Neural cell (in vitro differentiated cells): ENCODE measurements at regions not wholly inside any gene's neighbourhood (a gene's known extent, or its start where the extent isn't known, plus 50 kb on each side); places are given as distances from the start of the nearest gene placed in this dataset.
A peak's percentile ranks its signal among the peaks of the same experiment; 100 is the strongest.

Experiments
- H2AFZ ChIP-seq: fragments of 200-600, 300-800 bp; sonication (generic), shearing (Covaris generic); 2 replicates; pipeline ENCODE4 v1.6.0; 2014; ENCODE audit warnings: low read depth, mild to moderate bottlenecking, antibody characterized with exemption, low read length, moderate library complexity
- H3F3A ChIP-seq: fragments of 200-600 bp; shearing (Covaris generic); 2 replicates; pipeline ENCODE4 v1.6.1; 2016; ENCODE audit warnings: mild to moderate bottlenecking, moderate library complexity, mixed read lengths, antibody characterized with exemption, low read length; ENCODE audit not compliant: insufficient read depth, poor library complexity, severe bottlenecking
- H3K27ac ChIP-seq: fragments of 200-600, 300-800 bp; sonication (generic), shearing (Covaris generic); 2 replicates; pipeline ENCODE4 v1.5.1; 2014; ENCODE audit warnings: mild to moderate bottlenecking, low read length, moderate library complexity
- H3K27me3 ChIP-seq: fragments of 300-800, 200-600 bp; sonication (generic), shearing (Covaris generic); 2 replicates; pipeline ENCODE4 v1.6.0; 2014; ENCODE audit warnings: mild to moderate bottlenecking, low read depth, low read length, moderate library complexity; ENCODE audit not compliant: insufficient read depth
- H3K36me3 ChIP-seq: fragments of 300-800, 200-600 bp; sonication (generic), shearing (Covaris generic); 2 replicates; pipeline ENCODE4 v1.5.1; 2014; ENCODE audit warnings: mild to moderate bottlenecking, antibody characterized with exemption, low read length, moderate library complexity; ENCODE audit not compliant: insufficient read depth
- H3K4me2 ChIP-seq: fragments of 300-800, 200-600 bp; sonication (generic), shearing (Covaris generic); 2 replicates; pipeline ENCODE4 v1.6.0; 2014; ENCODE audit warnings: mild to moderate bottlenecking, low read length
- H3K4me3 ChIP-seq: fragments of 300-800, 200-600 bp; sonication (generic), shearing (Covaris generic); 2 replicates; pipeline ENCODE4 v1.5.1; 2014; ENCODE audit warnings: mild to moderate bottlenecking, low read length, moderate library complexity
- H3K79me2 ChIP-seq: fragments of 200-600 bp; shearing (Covaris generic); replicated peaks from 2 replicates; pipeline ENCODE4 v1.6.0; 2014; ENCODE audit warnings: mild to moderate bottlenecking, low read length, moderate library complexity; ENCODE audit not compliant: insufficient read depth
- H3K9ac ChIP-seq: fragments of 300-800, 200-600 bp; sonication (generic), shearing (Covaris generic); 2 replicates; pipeline ENCODE4 v1.6.1; 2016; ENCODE audit warnings: mild to moderate bottlenecking, low read length, mixed read lengths
- H3K9me2 ChIP-seq: fragments of 200-600 bp; shearing (Covaris generic); 2 replicates; pipeline ENCODE4 v1.6.1; 2016; ENCODE audit warnings: mild to moderate bottlenecking, low read length, mixed read lengths; ENCODE audit not compliant: insufficient read depth
- H3K9me3 ChIP-seq: fragments of 200-600, 300-800 bp; sonication (generic), shearing (Covaris generic); 2 replicates; pipeline ENCODE4 v1.6.1; 2016; ENCODE audit warnings: mild to moderate bottlenecking, mixed run types, low read length, moderate library complexity, mixed read lengths
- H4K20me1 ChIP-seq: fragments of 200-600 bp; shearing (Covaris generic); 2 replicates; pipeline ENCODE4 v1.6.1; 2016; ENCODE audit warnings: mild to moderate bottlenecking, mixed run types; ENCODE audit not compliant: insufficient read depth
- EP300 ChIP-seq: fragments of 450-650 bp; conservative IDR thresholded peaks from 2 replicates; pipeline ENCODE4 v1.6.1; 2014; ENCODE audit warnings: antibody characterized with exemption, mild to moderate bottlenecking, moderate library complexity; ENCODE audit not compliant: poor library complexity, severe bottlenecking
- EZH2 ChIP-seq: fragments of 200-600, 300-800 bp; shearing (Covaris generic), sonication (generic); IDR thresholded peaks from 2 replicates; pipeline ENCODE4 v1.6.1; 2014; ENCODE audit warnings: antibody characterized with exemption, low read length, borderline replicate concordance, mild to moderate bottlenecking; ENCODE audit not compliant: insufficient read depth, poor library complexity, severe bottlenecking
- MXI1 ChIP-seq: fragments of 450-650 bp; conservative IDR thresholded peaks from 2 replicates; pipeline ENCODE4 v1.6.1; 2014; ENCODE audit warnings: antibody characterized with exemption, mild to moderate bottlenecking; ENCODE audit not compliant: poor library complexity, severe bottlenecking
- POLR2AphosphoS5 ChIP-seq: IDR thresholded peaks from 2 replicates; pipeline ENCODE4 v1.6.1; 2012
- RAD21 ChIP-seq: fragments of 450-650 bp; conservative IDR thresholded peaks from 2 replicates; pipeline ENCODE4 v1.6.1; 2014; ENCODE audit warnings: antibody characterized with exemption, mild to moderate bottlenecking, moderate library complexity
- SMC3 ChIP-seq: fragments of 450-650 bp; conservative IDR thresholded peaks from 2 replicates; pipeline ENCODE4 v1.6.1; 2014; ENCODE audit warnings: antibody characterized with exemption, mild to moderate bottlenecking, moderate library complexity; ENCODE audit not compliant: poor library complexity
- TAF1 ChIP-seq: IDR thresholded peaks from 2 replicates; pipeline ENCODE4 v1.6.1; 2012; ENCODE audit warnings: low read depth
- TF ChIP-seq, protein P1 (sequence below): fragments of 450-650 bp; IDR thresholded peaks from 2 replicates; pipeline ENCODE4 v1.5.1; 2014; ENCODE audit warnings: antibody characterized with exemption, mild to moderate bottlenecking, moderate library complexity; ENCODE audit not compliant: poor library complexity, severe bottlenecking
- TF ChIP-seq, protein P2 (sequence below): IDR thresholded peaks from 2 replicates; pipeline ENCODE4 v1.6.1; 2012; ENCODE audit warnings: borderline replicate concordance

DNA sequence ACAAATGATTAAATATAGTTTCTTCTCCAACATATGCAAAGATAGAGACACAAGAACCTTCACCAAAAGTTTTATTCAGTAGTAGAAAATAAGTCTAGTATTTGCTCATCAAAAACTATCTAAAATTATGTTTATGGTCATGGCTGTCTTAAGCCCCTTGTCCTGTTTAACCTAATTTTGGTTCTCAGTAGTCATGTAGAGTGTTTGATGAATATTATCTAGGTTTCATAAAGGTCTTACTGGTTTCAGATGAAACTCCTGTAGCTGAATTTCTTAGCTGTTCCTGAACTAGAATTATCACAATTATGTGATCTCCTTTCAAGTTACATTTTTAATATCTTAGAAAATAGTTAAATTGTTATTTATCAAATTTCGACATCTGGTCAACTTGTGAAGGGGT, 228.0 kb upstream of the SPHKAP start:
- H2AFZ ChIP-seq: no peak overlapping the region
- no peaks in the 10 kb centered on the region for H3K36me3 ChIP-seq
- no peaks in the 10 kb centered on the region for H3K9me2 ChIP-seq
- no peaks in the 10 kb centered on the region for H3K79me2 ChIP-seq
- no peaks in the 10 kb centered on the region for H4K20me1 ChIP-seq
- H3K9me3 ChIP-seq: no peaks in the 10 kb centered on the region
- TF ChIP-seq, protein P1, sequence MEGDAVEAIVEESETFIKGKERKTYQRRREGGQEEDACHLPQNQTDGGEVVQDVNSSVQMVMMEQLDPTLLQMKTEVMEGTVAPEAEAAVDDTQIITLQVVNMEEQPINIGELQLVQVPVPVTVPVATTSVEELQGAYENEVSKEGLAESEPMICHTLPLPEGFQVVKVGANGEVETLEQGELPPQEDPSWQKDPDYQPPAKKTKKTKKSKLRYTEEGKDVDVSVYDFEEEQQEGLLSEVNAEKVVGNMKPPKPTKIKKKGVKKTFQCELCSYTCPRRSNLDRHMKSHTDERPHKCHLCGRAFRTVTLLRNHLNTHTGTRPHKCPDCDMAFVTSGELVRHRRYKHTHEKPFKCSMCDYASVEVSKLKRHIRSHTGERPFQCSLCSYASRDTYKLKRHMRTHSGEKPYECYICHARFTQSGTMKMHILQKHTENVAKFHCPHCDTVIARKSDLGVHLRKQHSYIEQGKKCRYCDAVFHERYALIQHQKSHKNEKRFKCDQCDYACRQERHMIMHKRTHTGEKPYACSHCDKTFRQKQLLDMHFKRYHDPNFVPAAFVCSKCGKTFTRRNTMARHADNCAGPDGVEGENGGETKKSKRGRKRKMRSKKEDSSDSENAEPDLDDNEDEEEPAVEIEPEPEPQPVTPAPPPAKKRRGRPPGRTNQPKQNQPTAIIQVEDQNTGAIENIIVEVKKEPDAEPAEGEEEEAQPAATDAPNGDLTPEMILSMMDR: no peak
- TF ChIP-seq, protein P2, sequence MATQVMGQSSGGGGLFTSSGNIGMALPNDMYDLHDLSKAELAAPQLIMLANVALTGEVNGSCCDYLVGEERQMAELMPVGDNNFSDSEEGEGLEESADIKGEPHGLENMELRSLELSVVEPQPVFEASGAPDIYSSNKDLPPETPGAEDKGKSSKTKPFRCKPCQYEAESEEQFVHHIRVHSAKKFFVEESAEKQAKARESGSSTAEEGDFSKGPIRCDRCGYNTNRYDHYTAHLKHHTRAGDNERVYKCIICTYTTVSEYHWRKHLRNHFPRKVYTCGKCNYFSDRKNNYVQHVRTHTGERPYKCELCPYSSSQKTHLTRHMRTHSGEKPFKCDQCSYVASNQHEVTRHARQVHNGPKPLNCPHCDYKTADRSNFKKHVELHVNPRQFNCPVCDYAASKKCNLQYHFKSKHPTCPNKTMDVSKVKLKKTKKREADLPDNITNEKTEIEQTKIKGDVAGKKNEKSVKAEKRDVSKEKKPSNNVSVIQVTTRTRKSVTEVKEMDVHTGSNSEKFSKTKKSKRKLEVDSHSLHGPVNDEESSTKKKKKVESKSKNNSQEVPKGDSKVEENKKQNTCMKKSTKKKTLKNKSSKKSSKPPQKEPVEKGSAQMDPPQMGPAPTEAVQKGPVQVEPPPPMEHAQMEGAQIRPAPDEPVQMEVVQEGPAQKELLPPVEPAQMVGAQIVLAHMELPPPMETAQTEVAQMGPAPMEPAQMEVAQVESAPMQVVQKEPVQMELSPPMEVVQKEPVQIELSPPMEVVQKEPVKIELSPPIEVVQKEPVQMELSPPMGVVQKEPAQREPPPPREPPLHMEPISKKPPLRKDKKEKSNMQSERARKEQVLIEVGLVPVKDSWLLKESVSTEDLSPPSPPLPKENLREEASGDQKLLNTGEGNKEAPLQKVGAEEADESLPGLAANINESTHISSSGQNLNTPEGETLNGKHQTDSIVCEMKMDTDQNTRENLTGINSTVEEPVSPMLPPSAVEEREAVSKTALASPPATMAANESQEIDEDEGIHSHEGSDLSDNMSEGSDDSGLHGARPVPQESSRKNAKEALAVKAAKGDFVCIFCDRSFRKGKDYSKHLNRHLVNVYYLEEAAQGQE: no peak
- no peak for TF ChIP-seq TAF1
- no peak for TF ChIP-seq EZH2
- TF ChIP-seq POLR2AphosphoS5: no peak
- TF ChIP-seq MXI1: no peak
- no peak for TF ChIP-seq SMC3
- TF ChIP-seq EP300: no peak
- TF ChIP-seq RAD21: no peak
- H3K4me3 ChIP-seq: no peak overlapping the region
- no peak overlapping the region for H3K27ac ChIP-seq
- H3K27me3 ChIP-seq: no peaks in the 10 kb centered on the region
- peaks cover 4% of the 10 kb centered on the region for H3F3A ChIP-seq
- no peak overlapping the region for H3K4me2 ChIP-seq
- H3K9ac ChIP-seq: no peak overlapping the region

DNA sequence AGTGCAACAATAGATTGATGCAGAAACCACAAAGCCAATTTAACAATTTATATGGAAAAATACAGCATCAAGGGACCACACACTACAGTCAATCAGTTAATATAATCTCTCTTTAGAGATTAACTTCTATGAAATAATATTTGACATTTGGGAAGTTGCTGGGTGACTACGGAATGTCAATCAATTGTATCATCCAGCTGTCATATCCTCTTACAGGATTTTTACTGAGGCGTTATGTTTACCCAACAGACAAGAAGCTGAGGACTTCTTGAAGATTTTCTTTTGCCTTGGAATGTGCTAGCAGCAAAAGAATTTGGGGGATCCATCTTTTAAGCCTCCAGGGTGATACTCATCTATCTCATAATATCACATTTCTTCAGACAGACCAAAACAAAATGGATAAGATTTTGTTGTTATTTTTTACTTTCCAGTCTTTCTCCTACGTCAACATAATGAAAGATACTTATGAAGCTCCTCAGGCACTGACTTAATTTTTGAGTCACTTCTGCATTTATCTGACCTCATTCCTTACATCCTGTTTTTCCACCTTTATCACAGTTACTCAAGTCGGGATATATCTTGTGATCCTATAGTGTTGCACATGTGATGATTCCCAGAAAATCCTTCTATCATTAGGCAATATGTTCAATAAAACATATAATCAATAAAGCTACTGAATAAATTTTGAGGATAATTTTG, 227.2 kb upstream of the SPHKAP start:
- Histone ChIP-seq H4K20me1 (no peaks in the 10 kb centered on the region), H3K4me3 (no peak overlapping the region), H3F3A (peaks cover 4% of the 10 kb centered on the region), H3K4me2 (no peak overlapping the region), H3K9me3 (no peaks in the 10 kb centered on the region), H3K36me3 (no peaks in the 10 kb centered on the region), H3K9ac (no peak overlapping the region), H3K79me2 (no peaks in the 10 kb centered on the region), H3K9me2 (no peaks in the 10 kb centered on the region), H3K27ac (peak overlapping the region; percentile 46), H3K27me3 (no peaks in the 10 kb centered on the region), H2AFZ (no peak overlapping the region)
- TF ChIP-seq MXI1: no peak
- TF ChIP-seq EP300: peak; percentile 13
